HTR-8/SVneo (cell line): ENCODE measurements at regions not wholly inside any gene's neighbourhood (a gene's known extent, or its start where the extent isn't known, plus 50 kb on each side); places are given as distances from the start of the nearest gene placed in this dataset.

ENCODE experiments used
- DNase-seq: peaks from one replicate; pipeline ENCODE4 v3.0.0; 2011; ENCODE audit warnings: low spot score, mixed read lengths; ENCODE audit not compliant: insufficient read length
- FAIRE-seq: peaks from 2 replicates; lab custom pipeline; 2011; peaks lifted over from hg19 to GRCh38; lab: Jason Lieb, UNC

GRCh38 chr1:9419369-9420041, 119.8 kb upstream of the SLC25A33 start:
- DNase-seq: no peak
- FAIRE-seq: no peak

DNA sequence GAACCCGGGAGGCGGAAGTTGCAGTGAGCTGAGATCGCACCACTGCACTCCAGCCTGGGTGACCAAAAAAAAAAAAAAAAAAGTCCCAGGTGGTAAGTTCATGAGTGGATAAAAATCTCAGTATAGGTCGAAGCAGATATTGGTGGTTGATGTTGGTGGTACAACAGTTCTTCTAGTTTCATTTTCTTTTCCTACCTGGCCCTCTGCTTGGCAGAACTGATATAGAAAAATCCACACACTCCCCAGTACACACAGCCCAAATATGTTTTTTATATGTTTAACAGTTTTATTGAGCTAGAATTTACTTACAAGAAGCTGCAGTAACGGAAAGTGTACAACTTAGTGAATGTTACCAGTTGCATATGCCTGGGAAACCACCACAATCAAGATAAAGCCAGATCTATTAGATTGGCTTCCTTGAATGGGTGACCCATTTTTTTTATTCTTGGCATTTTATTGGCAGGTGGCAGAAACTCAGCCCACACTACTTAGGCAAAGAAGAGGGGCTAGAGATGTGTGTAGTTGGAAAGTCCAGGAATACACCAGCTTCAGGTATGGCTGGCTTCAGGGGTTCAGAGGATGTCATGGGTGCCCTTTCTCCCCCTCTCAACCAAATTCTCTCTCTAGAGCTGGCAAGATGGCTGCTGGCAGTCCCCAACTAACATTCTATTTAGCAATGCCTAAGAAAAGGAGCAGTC, 118.3 kb upstream of the SLC25A33 start:
- DNase-seq (no peak), FAIRE-seq (no peak)

DNA sequence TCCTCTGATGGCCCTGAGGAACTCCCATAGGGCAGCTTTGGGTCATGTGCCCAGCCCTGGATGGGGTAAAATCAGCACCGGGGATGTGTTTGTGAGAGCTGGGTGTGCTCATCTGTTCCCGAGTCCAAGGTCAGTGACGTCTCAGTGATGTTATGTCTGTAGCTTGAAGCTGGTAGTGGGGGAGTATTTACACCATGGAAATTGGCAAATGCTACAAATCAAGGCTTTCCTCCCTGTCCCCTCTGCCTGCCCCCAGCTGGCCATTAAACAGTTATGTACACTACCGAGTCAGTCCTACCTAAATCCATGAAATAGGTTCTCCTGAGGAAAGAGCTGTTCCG, 117.8 kb upstream of the SLC25A33 start:
- FAIRE-seq: no peak
- no peak for DNase-seq

DNA sequence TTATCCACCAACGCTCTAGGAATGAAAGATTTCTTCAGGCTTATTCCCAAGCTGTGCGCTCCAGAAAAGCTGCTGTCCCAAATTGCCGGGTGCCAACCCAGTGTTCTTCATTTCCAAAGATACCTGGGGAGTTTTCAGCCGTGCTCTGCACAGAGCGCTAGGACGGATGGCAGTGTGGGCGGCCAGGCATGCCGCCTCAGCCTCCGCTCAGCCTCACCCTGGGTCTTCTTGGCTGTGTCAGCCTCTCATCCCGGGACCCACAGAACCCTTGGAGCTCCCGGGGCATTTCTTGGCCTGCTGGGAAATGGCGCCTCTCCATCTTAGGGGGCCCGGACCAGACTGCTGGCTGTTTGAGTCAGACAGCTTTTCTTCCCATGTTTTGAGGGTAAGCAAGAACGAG, 116.9 kb upstream of the SLC25A33 start:
- FAIRE-seq: no peak
- DNase-seq: no peak

DNA sequence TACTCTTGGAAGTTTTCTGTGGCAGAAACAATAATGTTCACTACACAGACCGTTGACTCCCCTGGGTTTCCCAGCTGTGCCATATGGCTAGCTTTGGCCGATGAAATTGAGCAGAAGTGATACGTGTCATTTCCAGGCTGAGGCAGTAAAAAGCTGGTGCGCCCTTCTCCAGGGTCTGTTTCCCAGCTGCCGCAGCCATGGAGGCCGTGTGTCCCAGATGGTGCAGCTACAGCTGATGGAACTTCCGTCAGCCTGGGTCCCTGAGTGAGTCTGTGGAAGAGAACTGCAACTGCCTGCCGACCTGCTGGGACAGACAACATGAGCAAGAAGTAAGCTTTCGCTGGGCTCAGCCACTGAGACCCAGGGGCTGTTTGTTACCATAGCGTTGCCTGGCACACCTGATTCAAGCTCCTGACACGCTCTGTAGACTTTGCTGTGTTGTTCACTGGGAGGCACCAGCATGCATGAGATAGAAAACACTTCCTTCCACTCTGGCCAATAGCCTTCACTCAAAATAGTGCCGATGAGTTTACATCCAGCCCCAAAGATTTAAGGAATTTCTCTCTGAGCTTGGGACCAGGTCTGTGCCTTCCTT, 116.3 kb upstream of the SLC25A33 start:
- FAIRE-seq (no peak), DNase-seq (no peak)

DNA sequence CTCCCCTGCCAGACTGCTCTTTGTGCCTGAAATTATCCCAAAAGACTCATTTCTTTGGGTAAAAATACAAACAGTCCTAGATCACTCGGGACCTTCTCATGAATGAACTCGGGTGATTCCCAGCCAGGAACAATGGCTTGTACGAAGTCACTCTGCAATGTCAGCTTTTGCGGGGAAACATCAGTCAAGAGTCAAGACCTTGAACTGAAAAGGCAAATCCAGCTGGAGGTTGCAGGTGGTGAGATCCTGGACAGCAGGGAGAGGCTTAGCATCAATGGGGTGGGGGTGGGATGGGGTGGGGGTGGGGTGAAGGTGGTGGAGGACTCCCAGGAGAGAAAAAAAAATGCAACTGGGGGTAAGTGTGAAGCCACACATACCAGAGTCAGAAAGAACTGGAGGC, 115.0 kb upstream of the SLC25A33 start:
- DNase-seq (no peak), FAIRE-seq (no peak)

- DNase-seq: no peak
- no peak for FAIRE-seq
Measured at GRCh38 chr1:9425859-9426258, 113.4 kb upstream of the SLC25A33 start.

DNA sequence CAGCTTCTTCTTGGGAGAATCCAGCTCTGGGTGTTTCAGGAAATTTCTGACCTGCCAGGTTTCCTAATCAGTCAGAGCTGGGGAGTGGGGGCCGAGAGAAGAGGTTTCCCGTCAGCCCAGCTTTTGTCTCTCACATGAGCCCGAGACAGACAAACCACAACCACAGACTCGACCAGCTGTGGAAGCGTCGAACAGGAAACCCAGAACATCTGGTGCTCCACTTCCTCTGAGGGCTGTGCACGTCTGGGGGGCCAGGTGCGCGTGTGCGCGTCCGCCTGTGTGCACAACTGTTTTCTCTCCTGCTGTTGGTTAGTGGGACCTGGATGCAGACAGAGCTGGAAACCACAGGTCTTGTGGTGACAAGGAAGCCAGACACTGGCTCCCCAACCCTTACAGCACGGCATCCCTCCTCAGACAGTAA, 113.0 kb upstream of the SLC25A33 start:
- FAIRE-seq: no peak
- DNase-seq: no peak

- FAIRE-seq: no peak
- no peak for DNase-seq
Measured at GRCh38 chr1:9427388-9427787, 111.9 kb upstream of the SLC25A33 start.

- FAIRE-seq: peak; percentile 95
Measured at GRCh38 chr1:9428601-9429341, 110.5 kb upstream of the SLC25A33 start.

GRCh38 chr1:9429342-9429711, 109.9 kb upstream of the SLC25A33 start:
- FAIRE-seq (no peak), DNase-seq (no peak)

More at GRCh38 chr1:9428601-9429341, 110.5 kb upstream of the SLC25A33 start:
- peak; percentile 96 for DNase-seq

- no peak for DNase-seq
- no peak for FAIRE-seq
Measured at GRCh38 chr1:9434247-9435152, 104.8 kb upstream of the SLC25A33 start.

GRCh38 chr1:9435153-9435636, 104.1 kb upstream of the SLC25A33 start:
- DNase-seq: no peak
- no peak for FAIRE-seq

GRCh38 chr1:9435854-9436640, 103.2 kb upstream of the SLC25A33 start:
- no peak for DNase-seq
- no peak for FAIRE-seq

DNA sequence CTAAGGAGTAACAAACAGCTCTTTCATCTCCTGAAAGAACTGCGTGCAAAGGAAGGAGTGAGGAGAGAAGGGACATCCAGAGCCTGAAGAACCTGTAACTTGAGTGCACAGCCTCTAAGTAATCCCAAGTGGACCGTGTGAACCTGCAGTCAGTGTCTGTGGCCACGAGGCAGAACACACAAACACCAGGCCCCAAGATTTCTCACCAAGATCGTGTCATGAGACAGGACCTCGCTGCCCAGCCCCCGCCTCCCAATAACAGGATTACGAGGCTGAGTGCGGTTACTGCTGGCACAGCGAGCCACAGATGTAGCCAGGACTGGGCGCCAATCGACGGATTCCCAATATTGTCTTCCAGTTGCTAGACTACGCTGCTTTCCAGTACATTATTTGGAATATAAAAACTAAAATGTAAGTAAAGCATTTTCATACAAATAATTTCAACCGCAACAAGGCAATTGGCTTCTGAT, 101.3 kb upstream of the SLC25A33 start:
- DNase-seq: no peak

GRCh38 chr1:9438431-9439073, 100.7 kb upstream of the SLC25A33 start:
- DNase-seq: peak; percentile 73
- FAIRE-seq: peak; percentile 81

More for the DNA sequence above, 101.3 kb upstream of the SLC25A33 start:
- no peak for FAIRE-seq

DNA sequence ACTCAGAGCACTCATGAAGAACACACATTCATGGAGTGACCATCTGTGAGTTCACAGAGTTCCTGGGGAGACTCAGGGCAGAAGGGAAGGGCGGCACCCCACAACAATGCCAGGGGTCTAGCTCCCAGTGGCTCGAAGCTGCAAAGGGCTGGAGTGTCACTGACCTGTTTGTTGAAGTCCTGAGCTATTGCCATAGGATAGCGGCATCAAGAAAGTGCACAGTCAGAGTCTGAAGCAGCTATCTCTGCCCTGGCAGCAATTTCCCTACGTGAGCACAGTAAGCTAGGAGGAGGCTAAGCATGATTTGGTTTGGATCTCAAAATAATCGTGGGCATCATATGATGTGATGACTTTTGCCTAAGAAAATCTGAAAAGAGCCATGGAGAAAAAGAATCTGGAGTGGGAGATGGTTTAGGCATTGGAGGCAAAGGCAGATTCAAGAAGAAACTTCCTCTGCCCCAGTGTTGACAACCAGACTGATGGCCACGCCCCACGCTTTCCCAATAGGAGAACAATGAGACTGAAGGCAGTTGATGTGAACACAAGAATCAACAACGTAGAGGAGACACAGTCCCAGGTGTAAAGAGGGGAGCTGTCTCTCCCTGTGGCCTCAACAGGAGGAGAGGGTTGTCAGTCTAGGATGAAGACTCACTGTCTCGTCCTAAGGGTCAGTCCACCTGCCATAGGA, 100.0 kb upstream of the SLC25A33 start:
- FAIRE-seq (no peak), DNase-seq (no peak)

DNA sequence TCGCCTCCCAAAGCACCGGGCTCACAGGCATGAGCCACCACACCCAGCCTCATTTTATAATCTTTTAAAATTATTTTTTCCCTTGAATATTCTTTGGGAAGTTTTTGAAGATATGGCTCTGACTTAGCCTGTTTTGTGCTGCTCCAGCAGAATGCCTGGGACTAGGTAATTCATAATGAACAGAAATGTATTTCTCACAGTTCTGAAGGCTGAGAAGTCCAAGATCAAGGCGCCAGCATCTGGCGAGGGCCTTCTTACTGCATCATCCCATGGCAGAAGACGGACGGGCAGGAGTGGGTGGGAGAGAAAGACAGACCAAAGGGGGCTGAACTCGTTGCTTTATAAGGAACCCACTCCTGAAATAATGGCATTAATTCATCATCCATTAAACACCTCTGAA, 99.0 kb upstream of the SLC25A33 start:
- FAIRE-seq (no peak), DNase-seq (no peak)
